ENCODE measurements at regions not wholly inside any gene's neighbourhood (a gene's known extent, or its start where the extent isn't known, plus 50 kb on each side); places are given as distances from the start of the nearest gene placed in this dataset.

DNA sequence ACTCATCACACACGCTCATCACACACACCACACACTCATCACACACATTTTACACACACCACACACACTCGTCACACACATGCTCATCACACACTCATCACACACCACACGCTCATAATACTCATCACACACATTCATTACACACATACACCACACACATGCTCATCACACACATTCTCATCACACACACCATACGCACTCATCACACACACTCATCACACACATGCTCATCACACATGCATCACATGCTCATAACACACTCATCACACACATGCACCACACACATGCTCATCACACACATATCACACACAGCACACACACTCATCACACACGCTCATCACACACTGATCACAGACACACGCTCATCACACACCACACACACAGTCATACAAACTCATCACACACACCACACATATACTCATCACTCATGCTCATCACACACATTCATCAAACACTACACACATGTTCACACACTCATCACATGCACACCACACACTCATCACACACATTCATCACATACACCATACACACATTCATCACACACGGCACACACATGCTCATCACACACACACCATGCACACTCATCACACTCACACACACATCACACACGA is 247.1 kb upstream of the SGCG start:
- TF ChIP-seq, protein P1, sequence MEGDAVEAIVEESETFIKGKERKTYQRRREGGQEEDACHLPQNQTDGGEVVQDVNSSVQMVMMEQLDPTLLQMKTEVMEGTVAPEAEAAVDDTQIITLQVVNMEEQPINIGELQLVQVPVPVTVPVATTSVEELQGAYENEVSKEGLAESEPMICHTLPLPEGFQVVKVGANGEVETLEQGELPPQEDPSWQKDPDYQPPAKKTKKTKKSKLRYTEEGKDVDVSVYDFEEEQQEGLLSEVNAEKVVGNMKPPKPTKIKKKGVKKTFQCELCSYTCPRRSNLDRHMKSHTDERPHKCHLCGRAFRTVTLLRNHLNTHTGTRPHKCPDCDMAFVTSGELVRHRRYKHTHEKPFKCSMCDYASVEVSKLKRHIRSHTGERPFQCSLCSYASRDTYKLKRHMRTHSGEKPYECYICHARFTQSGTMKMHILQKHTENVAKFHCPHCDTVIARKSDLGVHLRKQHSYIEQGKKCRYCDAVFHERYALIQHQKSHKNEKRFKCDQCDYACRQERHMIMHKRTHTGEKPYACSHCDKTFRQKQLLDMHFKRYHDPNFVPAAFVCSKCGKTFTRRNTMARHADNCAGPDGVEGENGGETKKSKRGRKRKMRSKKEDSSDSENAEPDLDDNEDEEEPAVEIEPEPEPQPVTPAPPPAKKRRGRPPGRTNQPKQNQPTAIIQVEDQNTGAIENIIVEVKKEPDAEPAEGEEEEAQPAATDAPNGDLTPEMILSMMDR (IDR thresholded peaks at IDR 0.05; ENCODE audit: low read length) = no peak
- TF ChIP-seq EZH2 (IDR thresholded peaks at IDR 0.05; ENCODE audit: borderline replicate concordance, low read length) = no peak
